Activated CD4-positive, CD25-positive, alpha-beta regulatory T cell (primary cell): ENCODE measurements at regions not wholly inside any gene's neighbourhood (a gene's known extent, or its start where the extent isn't known, plus 50 kb on each side); places are given as distances from the start of the nearest gene placed in this dataset.

Experiments used
- DNase-seq, 4 experiments: peaks; one replicate each; lab custom pipeline; 2025; lab: John Stamatoyannopoulos, UW

DNA sequence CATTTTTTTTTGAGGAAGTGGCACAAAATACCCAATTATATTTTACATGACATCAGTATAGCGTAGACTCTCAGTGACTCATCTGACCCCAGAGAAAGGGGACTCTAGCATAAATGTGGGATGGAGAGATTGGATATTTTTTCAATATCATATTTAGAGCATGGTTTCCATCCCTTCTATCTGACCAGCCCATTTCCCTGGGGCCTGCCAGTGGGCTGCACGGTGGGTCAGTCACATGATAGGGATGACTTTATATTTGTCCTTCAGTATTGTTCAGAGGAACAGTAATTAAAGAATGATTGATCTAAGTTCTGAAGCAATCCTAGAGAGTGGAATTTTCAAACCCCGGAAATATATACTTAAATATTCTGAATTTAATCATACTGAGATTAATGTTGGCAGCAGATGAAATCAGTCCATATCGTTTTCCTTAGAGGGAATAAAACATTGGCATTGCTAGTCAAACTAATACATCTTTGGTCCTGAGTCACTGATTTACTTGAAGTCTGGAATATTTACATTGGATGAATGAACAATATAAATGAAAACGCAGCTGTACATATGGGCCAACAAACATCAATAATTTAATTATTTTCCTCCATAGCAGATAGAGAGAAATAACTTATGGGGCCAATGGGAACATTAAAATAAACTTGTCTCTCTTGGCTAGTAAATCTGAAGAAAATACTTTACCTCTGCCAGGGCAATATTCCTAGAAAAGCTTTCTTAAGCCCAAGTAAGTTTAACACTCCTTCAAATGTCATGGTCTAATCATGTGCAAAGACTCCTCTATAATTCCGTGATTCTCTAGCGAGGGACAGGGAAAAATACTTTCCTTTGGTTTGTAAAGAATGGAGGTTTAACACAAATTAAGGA is 563.6 kb upstream of the PKDCC start:
- DNase-seq = no peak

DNA sequence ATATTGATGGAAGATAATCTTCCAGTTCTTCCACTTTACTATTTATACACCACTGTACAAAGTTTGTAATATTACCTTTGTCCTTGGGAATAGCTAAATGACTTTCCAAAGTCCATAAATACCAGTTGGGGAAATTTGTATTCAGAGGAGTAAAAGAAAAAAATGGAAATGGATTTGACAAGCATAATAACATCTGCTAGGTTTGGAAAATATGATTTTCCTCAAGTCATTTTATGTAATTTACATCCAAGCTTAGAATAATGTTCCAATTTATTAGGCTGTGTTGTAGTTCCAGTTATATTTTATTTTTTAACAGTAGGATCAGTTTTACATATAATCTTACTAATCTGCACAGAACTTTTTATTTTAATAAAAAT is 563.0 kb upstream of the PKDCC start:
- DNase-seq = no peak

DNA sequence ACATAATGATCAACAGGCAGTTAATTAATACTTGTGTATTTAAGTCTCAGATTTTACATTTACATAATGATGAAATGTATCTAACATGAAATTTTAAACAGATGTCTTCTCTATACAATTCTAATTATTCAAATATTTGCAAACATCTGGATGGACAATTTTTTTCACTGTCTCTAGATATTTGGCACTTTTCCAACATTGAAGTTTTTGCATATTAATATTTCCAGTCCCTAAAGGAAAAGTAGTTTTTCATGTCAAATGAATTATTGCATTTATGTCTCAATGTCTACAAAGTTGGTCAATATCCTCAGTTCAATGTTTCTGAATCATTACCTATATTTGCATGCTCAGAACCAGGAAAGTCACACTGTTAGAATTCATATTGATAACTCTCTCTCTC is 560.9 kb upstream of the PKDCC start:
- no peak for DNase-seq

DNA sequence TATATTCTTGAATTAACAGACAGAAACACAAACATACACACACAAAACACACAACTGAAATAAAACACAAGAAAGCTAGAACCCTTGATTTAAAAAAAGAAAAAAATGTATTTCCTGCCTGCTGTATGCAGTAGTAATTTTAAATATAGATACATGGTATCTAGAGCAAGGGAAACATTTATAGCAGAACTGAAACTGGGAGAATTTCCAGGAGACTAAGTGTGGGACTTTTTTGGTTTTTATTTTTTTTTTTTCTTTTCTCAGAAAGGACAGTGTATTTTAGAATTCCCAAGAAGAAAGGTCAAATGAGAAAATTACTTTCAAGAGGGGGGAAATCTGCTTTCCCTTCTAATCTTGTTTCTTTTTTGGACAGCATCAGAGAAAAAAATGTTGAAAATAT is 558.9 kb upstream of the PKDCC start:
- DNase-seq = no peak

DNA sequence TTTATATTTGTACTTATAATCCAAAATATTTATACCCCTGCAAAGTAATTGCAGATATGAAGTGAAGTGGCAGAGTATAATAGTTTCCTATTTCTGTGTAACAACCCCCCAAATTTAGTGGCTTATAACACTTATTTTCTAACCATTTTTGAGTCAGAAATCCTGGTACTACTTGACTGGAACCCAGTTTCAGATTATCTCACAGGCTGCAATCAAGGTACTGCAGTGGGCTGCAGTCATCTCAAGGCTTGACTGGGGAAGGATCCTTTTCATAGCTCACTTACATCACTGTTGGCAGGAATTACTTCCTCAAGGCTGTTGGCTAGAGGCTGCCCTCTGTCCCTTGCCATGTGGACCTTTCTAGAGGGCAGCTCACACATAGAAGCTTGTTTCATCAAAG is 558.2 kb upstream of the PKDCC start:
- no peak for DNase-seq

DNA sequence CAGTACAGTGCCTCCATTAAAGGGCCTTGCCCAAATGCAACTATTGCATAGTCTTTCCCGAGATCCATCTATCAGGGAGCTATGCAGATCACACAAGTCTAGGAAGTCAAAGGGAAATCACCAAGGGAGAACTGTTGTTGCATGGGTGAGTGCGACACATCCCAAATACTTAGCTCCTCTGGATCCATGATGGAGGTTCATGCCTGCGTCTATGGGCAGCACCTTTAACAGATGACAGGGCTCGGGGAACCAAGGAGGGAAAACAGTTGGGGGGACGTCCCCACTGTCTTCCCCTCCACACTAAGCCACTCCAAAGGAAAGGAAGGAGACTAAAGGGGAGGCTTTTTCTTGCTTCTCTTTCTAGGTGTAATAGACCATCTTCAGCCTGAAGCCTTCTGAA is 552.8 kb upstream of the PKDCC start:
- no peak for DNase-seq

DNA sequence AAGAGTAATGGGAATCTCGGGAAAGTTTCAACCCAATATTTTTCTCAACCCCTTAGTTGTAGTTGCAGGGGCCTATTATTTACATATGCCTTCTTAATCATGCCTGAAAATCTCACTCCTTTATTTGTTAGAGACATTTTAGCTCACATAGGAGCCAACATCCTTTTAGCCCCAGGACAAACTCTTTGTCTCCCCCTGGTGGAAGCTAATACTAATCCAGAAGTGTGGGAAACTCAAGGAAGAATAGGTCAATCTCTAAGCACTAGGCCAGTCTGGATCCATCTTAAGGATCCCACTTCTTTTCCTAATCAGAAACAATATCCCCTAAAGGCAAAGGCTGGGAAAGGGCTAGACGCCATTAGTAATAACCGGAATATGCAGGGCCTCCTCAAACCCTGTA is 550.9 kb upstream of the PKDCC start:
- DNase-seq = no peak

DNA sequence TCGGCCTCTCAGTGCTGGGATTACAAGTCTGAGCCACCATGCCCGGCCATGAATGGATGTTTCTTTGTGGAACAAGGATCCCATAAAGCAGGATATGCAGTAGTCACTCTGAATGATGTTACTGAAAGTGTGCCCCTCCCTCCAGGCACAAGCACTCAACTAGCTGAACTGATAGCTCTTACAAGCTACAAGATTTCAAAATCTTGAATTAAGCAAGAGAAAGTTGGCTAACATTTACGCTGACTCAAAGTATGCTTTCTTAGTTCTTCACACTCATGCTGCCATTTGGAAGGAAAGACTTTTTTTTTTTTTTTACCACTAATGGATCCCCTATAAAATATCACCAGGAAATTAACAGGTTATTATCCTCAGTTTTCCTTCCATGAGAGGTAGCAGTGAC is 549.0 kb upstream of the PKDCC start:
- no peak for DNase-seq

DNA sequence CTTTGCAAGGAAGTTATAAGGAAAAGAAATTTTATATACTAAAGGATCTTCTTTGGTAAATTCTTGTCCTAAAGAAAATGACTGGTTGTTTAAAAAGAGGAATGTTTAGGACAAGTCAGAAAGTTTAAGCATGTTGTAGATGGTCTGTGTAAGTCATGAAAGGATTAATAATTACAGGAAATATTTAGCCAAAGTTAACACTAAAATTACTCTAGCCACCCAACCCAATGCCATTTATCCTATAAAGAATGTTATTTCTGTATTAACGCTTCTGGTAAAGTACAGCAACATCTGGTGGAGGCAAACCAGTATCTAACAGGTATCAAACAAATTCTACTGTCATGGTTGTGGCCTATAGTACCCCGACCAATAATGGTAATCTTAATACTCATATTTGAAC is 546.9 kb upstream of the PKDCC start:
- no peak for DNase-seq

DNA sequence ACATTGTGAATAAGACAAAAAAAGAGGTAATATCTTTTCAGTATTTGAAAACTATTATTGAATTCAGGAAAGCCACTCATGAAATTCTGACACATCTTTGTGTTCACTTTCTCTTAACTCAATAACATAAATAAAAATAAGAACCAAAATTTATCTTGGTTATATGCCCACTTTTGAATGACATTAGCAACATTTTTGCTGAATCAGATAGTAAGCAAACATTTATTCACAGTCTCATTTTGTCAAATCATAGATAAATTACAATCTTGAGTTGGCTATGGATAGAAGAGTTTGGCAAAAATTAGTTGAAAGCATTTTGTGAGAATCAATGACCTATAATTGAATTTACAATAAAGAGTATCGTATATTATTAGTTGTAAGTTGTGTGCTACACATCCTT is 545.1 kb upstream of the PKDCC start:
- no peak for DNase-seq

DNA sequence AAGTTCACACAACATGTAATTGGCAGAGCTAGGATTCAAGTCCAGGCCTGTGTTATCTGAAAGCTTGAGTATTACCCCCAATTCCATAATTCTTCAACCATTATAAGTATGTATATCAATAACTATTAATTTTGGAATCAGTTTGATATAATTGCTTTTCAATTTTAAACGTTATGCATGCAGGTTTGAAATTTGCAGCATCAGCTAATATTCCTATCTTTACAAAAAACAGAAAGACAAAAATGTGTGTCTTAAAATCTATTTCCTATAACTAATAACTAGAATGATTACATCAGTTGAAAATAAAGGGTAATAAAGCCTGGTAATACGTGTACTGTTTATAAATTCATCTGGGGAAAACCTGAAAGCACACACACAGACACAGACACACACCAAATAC is 543.3 kb upstream of the PKDCC start:
- no peak for DNase-seq

DNA sequence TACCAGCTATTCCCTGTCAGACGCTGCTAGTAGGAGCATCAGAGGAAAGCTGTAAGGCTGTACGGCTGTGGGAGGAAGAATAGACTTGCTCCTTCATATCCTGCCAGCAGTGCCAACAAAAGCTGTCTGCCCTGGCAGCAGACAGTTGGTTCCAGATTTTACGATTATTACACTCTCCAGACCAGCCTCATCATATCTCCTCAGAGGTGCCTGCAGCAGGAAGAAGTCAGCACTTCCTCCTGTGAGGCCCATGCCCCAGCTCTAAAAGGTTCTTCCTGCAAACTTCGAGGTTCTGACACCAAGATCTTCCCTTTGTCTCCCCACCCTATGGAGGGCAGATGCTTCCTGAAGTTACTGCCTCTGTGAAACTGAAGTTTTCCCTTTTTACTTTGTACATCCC is 537.7 kb upstream of the PKDCC start:
- no peak for DNase-seq

DNA sequence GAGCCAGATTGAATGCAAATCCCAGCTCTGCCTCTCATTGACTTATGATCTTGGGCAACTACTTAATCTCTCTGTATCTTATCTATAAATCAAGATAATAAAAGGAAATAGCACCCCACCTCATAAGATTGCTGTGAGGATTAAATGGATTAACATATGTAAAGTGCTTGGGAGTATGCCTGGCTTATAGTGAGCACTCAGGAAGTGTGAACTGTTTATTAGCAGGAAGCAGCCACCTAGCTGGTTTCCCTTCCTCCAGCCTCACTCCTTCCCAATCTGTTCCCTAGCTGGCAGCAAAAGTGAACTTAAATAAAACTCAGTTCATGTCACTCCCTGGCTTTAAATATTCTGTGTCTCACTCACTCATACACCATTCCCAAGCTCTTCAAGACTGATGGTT is 526.6 kb upstream of the PKDCC start:
- DNase-seq = no peak

DNA sequence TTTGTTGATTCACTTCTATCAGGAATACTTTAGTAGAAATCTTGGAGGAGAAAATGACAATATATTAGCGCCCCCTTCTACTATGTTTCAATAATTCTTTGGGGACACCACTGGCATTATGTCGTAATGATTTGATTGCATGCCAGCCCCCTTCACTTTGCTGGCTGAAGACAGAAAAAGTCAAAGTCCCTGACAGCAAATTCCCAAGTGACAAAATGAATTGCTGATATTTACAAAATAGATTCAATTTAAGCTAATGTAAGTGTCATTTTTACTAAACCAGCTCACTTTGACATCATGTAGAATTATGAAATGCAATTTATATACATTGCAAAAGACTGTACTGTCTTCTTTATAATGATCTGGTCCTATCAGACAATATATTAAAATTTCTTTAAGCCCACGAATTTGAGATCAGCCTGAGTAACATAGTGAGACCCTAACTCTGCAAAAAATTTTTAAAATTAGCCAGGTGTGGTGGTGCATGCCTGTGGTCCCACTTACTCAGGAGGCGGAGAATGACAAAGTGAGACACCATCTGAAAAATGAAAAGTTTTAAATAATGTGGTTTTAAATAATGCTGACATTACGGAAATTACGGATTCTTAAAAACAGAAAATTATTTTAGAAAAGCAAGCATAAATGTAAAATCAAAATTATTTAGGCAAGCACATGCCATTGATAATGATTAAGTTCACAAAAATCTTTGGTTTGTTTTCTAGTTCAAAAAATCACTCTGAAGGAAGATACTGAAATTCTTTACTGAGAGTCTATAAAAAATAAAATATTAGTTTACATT is 520.1 kb upstream of the PKDCC start:
- no peak for DNase-seq

DNA sequence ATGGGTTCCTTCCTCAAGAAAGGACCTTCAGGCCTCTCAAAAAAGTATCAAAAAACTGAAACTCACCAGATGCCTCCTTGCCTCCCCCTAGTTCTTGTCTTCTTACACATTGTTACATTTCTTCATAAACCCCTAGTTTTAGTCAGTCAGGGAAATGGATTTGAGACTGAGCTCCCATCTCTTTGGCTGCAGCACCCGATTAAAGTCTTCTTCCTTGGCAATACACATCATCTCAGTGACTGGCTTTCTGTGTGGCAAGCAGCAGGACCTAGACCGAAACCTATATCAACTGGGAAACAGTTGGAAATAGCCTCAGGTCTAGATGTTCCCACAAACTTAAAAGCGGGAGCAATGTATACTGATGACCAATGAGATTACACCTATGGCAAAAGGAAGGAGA is 512.2 kb upstream of the PKDCC start:
- DNase-seq = no peak

DNA sequence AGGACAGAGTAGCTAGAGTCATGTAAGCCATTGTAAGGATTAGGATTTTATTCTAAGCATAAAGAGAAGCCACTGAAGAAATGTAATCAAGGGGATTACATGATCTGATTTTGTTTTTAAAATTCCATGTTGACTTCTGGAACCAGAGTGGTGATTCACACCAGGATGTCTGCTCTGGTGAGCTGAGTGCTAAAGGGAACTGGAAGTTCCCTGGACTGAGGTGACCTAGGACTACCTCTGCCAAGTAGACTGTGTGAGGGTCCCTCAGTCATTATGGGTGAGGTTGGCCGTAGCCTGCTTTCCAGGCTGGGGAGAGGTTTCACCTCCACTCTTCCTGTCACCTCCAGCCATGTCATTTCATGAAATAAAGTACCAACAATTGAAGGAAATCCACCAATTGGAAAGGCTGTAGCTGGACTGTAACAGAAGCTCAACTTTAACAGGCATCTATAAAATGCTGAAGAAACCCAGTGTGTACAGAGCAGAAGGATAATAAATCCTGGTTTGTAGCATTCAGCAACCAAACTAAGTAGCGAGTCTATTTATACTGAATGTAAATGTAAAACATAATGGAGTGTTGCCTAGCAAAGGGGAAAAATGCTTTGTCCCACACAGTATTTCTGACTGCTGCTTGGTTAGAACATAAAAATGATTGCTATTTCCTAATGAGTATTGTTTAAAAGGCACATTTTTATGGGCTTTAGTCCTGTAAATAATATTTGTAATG is 507.4 kb upstream of the PKDCC start:
- DNase-seq = no peak

DNA sequence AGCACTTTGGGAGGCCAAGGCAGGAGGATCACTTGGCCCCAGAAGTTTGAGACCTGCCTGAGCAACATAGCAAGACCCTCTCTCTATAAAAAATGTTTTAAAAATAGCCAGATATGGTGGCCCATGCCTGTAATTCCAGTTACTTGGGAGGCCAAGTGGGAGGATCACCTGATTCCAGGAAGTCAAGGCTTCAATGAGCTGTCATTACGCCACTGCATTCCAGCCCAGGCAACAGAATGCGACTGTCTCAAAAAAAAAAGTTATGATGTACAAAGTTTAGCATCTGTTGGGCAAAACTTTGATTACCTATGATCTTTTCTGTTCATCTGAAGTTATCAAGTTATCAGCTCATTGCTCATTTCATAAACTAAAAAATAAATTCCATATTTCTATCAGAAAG is 504.1 kb upstream of the PKDCC start:
- no peak for DNase-seq

DNA sequence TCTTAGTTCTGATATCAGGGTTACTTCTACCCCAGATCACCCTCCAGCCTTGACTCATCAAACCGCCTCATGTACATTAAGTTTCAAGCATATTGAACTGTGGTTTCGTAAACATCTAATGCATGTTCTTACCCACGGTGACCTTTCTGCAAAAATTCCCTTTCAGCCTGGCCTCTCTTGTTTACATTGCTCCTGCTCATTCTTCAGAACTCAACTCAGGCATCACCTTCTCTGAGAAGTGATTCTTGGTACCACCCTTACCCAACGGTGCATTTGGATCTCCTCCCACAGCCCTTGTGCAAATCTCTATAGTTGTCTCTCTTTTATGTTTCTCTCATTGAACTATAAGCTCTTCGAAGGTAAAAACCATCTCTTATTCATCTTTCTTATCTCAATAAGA is 503.1 kb upstream of the PKDCC start:
- DNase-seq = no peak

DNA sequence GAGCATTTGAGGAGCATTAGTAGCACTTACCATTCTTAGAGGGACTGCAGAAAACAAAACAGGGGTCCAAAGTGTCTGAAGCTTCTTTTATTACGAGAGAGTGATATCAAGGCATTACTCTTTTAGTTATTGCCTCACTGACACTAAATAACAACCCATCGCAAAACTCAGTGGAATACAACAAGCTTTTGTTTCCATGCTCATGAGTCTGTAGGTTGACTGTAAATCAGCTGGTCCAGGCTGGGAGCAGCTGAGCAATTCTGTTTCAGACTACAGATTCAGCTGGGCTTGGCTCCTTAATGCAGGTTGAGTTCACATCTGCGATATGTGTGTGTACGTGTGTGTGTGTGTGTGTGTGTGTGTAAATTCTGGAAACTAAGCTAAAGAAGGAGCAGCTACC is 501.8 kb upstream of the PKDCC start:
- no peak for DNase-seq

DNA sequence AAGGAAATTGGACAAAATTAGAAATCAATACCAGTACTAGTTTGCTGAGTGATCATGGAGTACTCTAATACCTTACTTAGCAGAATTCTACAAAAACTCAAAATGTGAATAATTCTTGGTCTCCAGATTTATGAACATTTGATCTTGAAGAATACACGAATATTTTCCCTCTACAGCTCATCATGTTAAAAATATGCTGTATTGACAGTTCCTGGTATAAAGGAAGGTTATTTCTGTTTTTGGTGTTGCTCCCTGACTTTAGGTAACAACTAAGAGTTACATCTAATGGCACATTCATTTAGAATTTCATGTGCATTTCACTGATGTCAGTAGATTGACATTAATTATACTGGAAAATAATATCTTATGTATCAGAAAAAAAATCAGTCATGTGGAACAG is 479.2 kb upstream of the PKDCC start:
- no peak for DNase-seq

DNA sequence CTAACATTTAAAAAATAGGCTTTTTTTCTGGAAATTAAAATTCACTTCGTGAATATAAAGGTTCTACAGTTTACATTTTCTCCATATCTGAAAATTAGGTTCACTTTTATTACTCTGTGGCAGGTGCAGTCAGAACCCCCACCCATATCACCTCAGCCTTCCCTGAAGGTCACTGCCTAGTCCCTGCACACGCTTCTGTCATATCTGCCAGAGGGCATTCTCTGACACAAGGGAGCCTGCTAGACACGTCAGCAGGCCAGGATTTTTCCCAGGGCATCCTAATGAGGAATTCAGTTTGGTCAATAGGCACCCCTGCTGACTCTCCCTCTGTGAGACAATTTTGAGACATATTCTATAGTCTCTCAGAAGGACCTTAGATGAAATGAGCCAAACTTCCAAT is 475.7 kb upstream of the PKDCC start:
- no peak for DNase-seq

DNA sequence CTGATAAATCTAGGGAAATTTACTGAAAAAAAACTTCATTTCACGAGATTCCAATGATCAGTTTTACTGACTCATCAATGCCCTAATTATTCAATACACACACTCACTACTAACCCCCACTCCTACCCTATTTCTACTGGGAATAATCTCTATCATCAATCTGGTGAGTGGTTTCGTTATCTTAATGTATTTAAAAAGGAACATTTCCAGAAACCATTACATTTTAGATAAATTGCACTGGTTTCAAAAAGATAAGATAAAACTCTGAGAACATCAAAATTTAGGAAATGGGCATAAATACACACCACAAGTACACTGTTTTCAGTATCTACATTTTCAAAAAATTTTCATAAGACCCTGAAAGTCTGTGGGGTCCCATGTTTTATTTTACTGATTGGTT is 471.4 kb upstream of the PKDCC start:
- DNase-seq = no peak

DNA sequence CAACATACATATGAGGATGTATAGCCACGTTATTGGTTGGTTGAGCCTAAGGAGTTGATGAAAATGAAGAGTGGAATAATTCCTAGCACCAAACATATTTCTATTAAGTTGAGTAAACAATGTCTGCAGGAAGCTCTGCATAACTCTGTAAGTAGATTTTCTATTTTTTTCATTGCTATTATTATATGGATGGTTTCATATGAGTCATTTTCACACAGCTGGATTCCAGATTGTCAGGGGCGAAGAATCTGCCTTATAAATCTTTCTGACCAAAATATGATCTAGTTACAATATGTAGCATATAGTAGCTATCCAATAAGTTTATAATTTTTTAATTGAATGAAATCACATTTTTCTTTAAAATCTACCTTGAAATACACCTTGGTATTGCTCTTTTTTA is 468.0 kb upstream of the PKDCC start:
- no peak for DNase-seq
